Kidney epithelial cell (primary cell): ENCODE measurements at regions not wholly inside any gene's neighbourhood (a gene's known extent, or its start where the extent isn't known, plus 50 kb on each side); places are given as distances from the start of the nearest gene placed in this dataset.
"Not testable (repeated sequence)": the region's sequence is repeated elsewhere in the genome, so short reads cannot be mapped to it uniquely, and the experiment has no call there.

Experiments
- DNase-seq: peaks from one replicate; pipeline ENCODE4 v3.0.0-alpha.2; 2010; ENCODE audit warnings: low read depth
- H3K27me3 ChIP-seq: 2 replicates; pipeline ENCODE4 v1.6.0; 2011; ENCODE audit warnings: low read length; ENCODE audit not compliant: control insufficient read depth, insufficient read depth
- H3K36me3 ChIP-seq: 2 replicates; pipeline ENCODE4 v1.5.1; 2011; ENCODE audit warnings: low read length; ENCODE audit not compliant: control insufficient read depth, insufficient read depth
- H3K4me3 ChIP-seq: 2 replicates; pipeline ENCODE4 v1.5.1; 2011; ENCODE audit warnings: low read depth, mild to moderate bottlenecking, control low read depth, low read length
- TF ChIP-seq, protein P1 (sequence below): IDR thresholded peaks from 2 replicates; pipeline ENCODE4 v1.5.1; 2011; ENCODE audit warnings: mild to moderate bottlenecking, moderate library complexity, low read length, control low read depth, inconsistent platforms; ENCODE audit not compliant: insufficient read depth, poor library complexity, severe bottlenecking

DNA sequence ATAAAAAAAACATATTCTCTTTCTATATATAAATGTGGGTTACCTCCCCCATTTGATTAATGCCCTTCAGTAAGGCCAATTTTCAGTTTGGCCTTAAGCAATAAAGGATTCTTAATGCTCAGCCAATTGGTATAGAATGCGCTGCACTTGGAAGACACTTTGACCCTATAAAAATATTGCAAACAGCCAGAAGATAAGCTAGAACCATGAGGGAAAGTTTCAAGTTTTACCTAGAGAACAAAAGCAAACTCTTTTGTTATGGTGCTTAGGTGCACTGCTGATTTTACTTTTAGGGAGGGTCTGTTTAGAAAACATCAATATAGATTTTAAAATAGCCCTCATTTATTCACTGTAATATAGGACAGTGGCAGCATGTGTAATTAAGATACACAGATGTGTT, 251.6 kb upstream of the SLC16A7 start:
- DNase-seq: no peak
- TF ChIP-seq, protein P1, sequence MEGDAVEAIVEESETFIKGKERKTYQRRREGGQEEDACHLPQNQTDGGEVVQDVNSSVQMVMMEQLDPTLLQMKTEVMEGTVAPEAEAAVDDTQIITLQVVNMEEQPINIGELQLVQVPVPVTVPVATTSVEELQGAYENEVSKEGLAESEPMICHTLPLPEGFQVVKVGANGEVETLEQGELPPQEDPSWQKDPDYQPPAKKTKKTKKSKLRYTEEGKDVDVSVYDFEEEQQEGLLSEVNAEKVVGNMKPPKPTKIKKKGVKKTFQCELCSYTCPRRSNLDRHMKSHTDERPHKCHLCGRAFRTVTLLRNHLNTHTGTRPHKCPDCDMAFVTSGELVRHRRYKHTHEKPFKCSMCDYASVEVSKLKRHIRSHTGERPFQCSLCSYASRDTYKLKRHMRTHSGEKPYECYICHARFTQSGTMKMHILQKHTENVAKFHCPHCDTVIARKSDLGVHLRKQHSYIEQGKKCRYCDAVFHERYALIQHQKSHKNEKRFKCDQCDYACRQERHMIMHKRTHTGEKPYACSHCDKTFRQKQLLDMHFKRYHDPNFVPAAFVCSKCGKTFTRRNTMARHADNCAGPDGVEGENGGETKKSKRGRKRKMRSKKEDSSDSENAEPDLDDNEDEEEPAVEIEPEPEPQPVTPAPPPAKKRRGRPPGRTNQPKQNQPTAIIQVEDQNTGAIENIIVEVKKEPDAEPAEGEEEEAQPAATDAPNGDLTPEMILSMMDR: no peak
- Histone ChIP-seq H3K27me3 (no peaks in the 10 kb centered on the region), H3K4me3 (no peak overlapping the region), H3K36me3 (no peaks in the 10 kb centered on the region)

DNA sequence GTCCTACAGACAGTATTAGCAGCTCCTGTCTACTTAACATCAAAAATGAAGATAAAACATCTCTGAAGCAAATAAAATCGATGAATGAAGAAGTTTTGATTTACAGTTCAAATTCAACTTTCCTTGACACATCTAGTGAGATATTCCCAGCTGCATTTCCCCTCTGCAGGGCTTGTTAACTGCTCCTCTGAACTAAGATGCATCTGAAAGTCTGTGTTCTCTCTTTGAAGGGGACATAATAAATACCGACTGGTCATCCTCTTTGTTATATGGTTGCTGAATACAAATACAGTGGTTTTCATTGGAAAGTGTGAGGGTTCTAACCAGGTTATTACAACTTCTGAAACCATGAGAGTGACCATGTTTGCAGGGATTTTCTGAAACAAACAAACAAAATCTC, 266.4 kb upstream of the SLC16A7 start:
- Histone ChIP-seq H3K27me3 (no peaks in the 10 kb centered on the region), H3K36me3 (no peaks in the 10 kb centered on the region), H3K4me3 (no peak overlapping the region)
- TF ChIP-seq, protein P1: no peak
- DNase-seq: no peak

DNA sequence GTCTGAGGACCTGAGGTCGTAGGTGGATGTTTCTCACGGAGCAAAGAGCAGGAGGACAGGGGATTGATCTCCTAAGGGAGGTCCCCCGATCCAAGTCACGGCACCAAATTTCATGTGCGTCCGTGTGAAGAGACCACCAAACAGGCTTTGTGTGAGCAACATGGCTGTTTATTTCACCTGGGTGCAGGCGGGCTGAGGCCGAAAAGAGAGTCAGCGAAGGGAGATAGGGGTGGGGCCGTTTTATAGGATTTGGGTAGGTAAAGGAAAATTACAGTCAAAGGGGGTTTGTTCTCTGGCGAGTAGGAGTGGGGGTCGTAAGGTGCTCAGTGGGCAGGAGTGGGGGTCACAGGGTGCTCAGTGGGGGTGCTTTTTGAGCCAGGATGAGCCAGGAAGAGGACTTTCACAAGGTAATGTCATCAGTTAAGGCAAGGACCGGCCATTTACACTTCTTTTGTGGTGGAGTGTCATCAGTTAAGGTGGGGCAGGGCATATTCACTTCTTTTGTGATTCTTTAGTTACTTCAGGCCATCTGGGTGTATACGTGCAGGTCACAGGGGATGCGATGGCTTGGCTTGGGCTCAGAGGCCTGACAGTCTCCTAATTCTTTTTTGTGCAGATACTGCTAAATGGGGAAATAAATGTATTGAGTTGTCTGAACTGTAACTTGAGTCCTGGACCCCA, 267.3 kb upstream of the SLC16A7 start:
- H3K4me3 ChIP-seq, DNase-seq, H3K27me3 ChIP-seq, H3K36me3 ChIP-seq: not testable (repeated sequence)

DNA sequence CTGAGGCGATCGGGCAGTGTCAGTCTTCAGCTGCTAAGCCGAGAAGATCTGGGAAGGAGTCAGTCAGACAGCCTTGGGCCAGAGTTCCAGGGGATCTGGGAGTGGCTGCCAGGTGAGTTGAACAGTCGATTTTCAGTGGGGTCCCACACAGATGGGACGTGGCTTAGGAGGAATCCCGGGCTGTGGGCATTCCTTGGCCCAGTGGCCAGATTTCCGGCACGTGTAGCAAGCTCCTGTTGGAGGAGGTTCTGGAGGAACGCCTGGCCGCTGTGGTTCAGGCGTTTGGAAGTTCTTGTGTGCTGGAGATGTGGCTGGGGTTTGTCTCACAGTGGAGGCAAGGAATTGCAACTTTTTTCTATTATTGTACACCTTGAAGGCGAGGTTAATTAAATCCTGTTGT, 269.4 kb upstream of the SLC16A7 start:
- not testable (repeated sequence) for DNase-seq

DNA sequence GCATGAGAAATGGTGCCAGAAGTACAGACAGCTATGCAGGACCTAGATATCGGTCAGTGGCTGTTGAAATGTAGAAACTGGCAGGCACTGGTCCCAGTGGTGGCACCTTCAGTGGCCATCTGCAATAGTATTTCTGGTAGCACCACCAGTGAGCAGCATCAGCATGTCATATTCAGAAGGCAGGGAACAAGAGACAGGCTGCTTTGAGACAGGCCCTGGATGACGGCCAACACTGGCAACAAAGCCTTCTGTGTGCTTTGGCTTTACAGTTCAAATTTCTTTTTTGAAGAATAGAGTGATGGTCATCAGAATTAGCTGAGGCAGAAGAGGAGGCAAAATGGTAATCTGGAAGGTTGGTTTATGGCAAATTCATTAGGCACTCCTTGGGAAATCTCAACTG, 273.4 kb upstream of the SLC16A7 start:
- TF ChIP-seq, protein P1: no peak

More for the DNA sequence above, 269.4 kb upstream of the SLC16A7 start:
- not testable (repeated sequence) for H3K27me3 ChIP-seq, H3K36me3 ChIP-seq, H3K4me3 ChIP-seq

DNA sequence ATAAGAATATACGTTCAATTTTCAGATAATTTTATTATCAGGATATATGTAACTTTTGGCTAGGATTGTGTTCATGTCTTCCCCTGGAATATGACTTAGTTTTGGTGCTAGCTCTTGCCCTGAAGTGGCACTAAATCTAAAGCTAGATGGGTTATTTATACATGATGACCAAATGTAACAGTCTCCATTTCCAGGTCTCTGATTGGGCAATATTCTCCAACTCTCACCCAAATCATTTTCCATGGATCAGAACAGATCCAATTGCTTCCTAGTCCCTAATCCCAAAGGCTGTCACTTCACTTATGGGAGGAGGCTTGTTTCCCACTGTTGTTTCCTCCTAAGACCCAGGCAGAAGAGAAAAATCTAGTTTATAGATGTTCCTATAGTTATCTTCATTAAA, 274.6 kb upstream of the SLC16A7 start:
- H3K36me3 ChIP-seq: no peaks in the 10 kb centered on the region
- TF ChIP-seq, protein P1: no peak
- DNase-seq: no peak

More for the DNA sequence above, 273.4 kb upstream of the SLC16A7 start:
- Histone ChIP-seq H3K36me3 (no peaks in the 10 kb centered on the region), H3K27me3 (no peaks in the 10 kb centered on the region), H3K4me3 (no peak overlapping the region)
- DNase-seq: no peak

DNA sequence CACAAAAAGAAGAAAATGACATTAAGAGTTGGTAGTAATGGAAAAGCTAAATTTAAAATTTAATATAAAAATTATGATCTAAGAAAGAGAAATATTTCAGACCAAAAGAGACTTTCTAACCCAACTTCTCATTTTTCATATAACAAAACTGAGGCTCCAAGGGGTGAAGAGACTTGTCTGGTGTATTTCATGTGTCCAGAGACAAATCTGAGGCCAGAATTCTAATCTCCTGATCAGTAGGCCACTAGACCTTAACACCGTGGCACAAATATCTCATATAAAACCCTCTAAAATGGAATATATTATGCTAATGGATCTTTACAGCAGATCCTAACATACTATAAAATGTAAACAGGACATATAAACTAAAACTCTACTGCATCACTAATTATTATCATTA, 275.7 kb upstream of the SLC16A7 start:
- TF ChIP-seq, protein P1: no peak
- no peaks in the 10 kb centered on the region for H3K36me3 ChIP-seq
- no peak for DNase-seq

More for the DNA sequence above, 274.6 kb upstream of the SLC16A7 start:
- Histone ChIP-seq H3K27me3 (no peaks in the 10 kb centered on the region), H3K4me3 (no peak overlapping the region)

More for the DNA sequence above, 275.7 kb upstream of the SLC16A7 start:
- Histone ChIP-seq H3K27me3 (no peaks in the 10 kb centered on the region), H3K4me3 (no peak overlapping the region)
